ENCODE measurements at regions not wholly inside any gene's neighbourhood (a gene's known extent, or its start where the extent isn't known, plus 50 kb on each side); places are given as distances from the start of the nearest gene placed in this dataset.

GRCh38 chr6:19375613-19376012 lies 461.6 kb upstream of the ID4 start:
- Histone ChIP-seq H3K9me3 (no peaks in the 10 kb centered on the region), H3K36me3 (no peaks in the 10 kb centered on the region), H3K27ac (no peak overlapping the region), H3K4me1 (ENCODE audit: control insufficient read depth in 1 of 2, insufficient read depth in 1 of 2, low read depth in 1 of 2, low read length in 1 of 2) (no peaks in the 10 kb centered on the region), H3K27me3 (no peaks in the 10 kb centered on the region), H3K4me3 (ENCODE audit: low read depth in 1 of 2, low read length in 1 of 2) (no peak overlapping the region)
- no peak for TF ChIP-seq CTCF (IDR thresholded peaks at IDR 0.05)

- no peak overlapping the region for H3K27ac ChIP-seq
- H3K27me3 ChIP-seq: no peaks in the 10 kb centered on the region
- no peaks in the 10 kb centered on the region for H3K9me3 ChIP-seq
- no peak for TF ChIP-seq CTCF (IDR thresholded peaks at IDR 0.05)
- H3K36me3 ChIP-seq: no peaks in the 10 kb centered on the region
- no peak overlapping the region for H3K4me3 ChIP-seq (ENCODE audit: low read depth in 1 of 2, low read length in 1 of 2)
- H3K4me1 ChIP-seq (ENCODE audit: control insufficient read depth in 1 of 2, insufficient read depth in 1 of 2, low read depth in 1 of 2, low read length in 1 of 2): no peaks in the 10 kb centered on the region
Measured at GRCh38 chr6:19377722-19378121, 459.4 kb upstream of the ID4 start.

- TF ChIP-seq CTCF (IDR thresholded peaks at IDR 0.05): no peak
- Histone ChIP-seq H3K4me1 (ENCODE audit: control insufficient read depth in 1 of 2, insufficient read depth in 1 of 2, low read depth in 1 of 2, low read length in 1 of 2) (no peaks in the 10 kb centered on the region), H3K9me3 (no peaks in the 10 kb centered on the region)
Measured at GRCh38 chr6:19380293-19380692, 456.9 kb upstream of the ID4 start.

GRCh38 chr6:19382676-19383075 lies 454.5 kb upstream of the ID4 start:
- H3K9me3 ChIP-seq: no peaks in the 10 kb centered on the region
- H3K36me3 ChIP-seq: no peaks in the 10 kb centered on the region
- H3K4me1 ChIP-seq (ENCODE audit: control insufficient read depth in 1 of 2, insufficient read depth in 1 of 2, low read depth in 1 of 2, low read length in 1 of 2): no peaks in the 10 kb centered on the region
- H3K27me3 ChIP-seq: no peaks in the 10 kb centered on the region
- H3K27ac ChIP-seq: no peak overlapping the region
- no peak for TF ChIP-seq CTCF (IDR thresholded peaks at IDR 0.05)
- H3K4me3 ChIP-seq (ENCODE audit: low read depth in 1 of 2, low read length in 1 of 2): no peak overlapping the region

More at GRCh38 chr6:19380293-19380692, 456.9 kb upstream of the ID4 start:
- no peak overlapping the region for H3K4me3 ChIP-seq (ENCODE audit: low read depth in 1 of 2, low read length in 1 of 2)
- H3K27me3 ChIP-seq: no peaks in the 10 kb centered on the region
- H3K27ac ChIP-seq: no peak overlapping the region
- H3K36me3 ChIP-seq: no peaks in the 10 kb centered on the region

- no peaks in the 10 kb centered on the region for H3K4me1 ChIP-seq (ENCODE audit: control insufficient read depth in 1 of 2, insufficient read depth in 1 of 2, low read depth in 1 of 2, low read length in 1 of 2)
- TF ChIP-seq CTCF (IDR thresholded peaks at IDR 0.05): no peak
- no peak overlapping the region for H3K4me3 ChIP-seq (ENCODE audit: low read depth in 1 of 2, low read length in 1 of 2)
- H3K9me3 ChIP-seq: no peaks in the 10 kb centered on the region
- no peaks in the 10 kb centered on the region for H3K27me3 ChIP-seq
- H3K27ac ChIP-seq: no peak overlapping the region
- H3K36me3 ChIP-seq: no peaks in the 10 kb centered on the region
Measured at GRCh38 chr6:19391926-19392325, 445.2 kb upstream of the ID4 start.

GRCh38 chr6:19394051-19394450 lies 443.1 kb upstream of the ID4 start:
- Histone ChIP-seq H3K4me1 (ENCODE audit: control insufficient read depth in 1 of 2, insufficient read depth in 1 of 2, low read depth in 1 of 2, low read length in 1 of 2) (no peaks in the 10 kb centered on the region), H3K27ac (no peak overlapping the region), H3K9me3 (no peaks in the 10 kb centered on the region), H3K27me3 (no peaks in the 10 kb centered on the region), H3K36me3 (no peaks in the 10 kb centered on the region), H3K4me3 (ENCODE audit: low read depth in 1 of 2, low read length in 1 of 2) (no peak overlapping the region)
- TF ChIP-seq CTCF (IDR thresholded peaks at IDR 0.05): no peak
